HS-5 (cell line): ENCODE measurements at regions not wholly inside any gene's neighbourhood (a gene's known extent, or its start where the extent isn't known, plus 50 kb on each side); places are given as distances from the start of the nearest gene placed in this dataset.

ENCODE experiments used
- DNase-seq: peaks from one replicate; pipeline ENCODE4 v3.0.0-alpha.2; 2012; ENCODE audit warnings: low read depth

DNA sequence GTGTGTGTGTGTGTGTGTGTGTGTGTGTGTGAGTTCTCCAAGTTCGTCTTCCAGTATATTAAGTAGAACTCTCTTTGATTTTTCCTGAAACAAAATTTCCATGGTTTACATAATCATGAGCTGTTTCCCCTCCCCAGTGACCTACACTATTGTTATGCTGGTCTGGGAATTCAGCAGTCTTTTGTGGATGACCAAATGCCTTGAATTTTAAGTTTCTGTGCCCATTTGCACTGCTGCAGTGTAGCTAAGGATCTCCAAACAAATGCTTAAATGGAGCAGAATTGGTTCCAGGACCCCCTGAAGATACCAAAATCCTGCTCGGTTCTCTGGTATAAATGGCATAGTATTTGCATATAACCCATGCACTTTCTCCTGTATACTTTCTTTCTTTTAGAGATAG is 77.2 kb upstream of the SLC34A2 start:
- no peak for DNase-seq

DNA sequence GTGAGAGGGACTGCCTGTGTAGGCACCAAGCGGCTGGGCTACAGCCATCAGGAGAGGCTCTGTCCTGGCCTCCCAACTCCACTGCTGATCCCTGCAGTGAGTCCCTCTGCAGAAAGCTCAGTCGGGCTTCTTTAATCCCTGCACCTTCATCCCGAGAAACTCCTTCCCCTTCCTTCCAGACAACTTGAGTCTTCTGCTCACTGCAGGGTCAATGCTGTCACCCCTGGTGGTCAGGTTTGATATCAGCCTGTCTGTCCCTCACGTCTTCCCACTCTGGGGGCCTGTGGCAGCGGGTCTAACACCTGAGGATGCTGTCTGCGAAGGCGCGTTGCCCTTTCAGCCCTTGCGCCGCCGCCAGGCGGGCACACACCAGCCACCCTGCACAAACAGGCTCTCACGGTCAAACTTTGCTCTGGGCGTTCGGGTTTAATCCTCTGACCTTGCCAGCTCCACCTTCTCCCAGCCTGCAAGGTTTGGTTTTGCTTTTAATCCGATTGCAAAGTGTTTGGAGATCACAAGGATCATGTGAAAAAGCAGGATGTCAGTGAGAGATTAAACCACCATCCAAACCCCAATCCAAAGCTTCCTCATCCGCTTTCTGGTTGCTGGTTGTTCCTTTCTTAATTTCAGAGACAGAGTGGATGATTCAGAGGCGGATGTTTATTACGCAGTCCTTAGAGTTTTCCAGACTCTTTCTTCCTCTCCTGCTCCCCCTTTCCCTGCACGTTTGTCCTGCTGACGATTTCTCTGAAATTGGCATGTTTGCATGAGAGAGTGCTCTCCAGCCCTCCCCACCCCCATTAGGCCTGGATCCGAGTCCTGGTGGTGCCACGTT is 74.8 kb upstream of the SLC34A2 start:
- no peak for DNase-seq

DNA sequence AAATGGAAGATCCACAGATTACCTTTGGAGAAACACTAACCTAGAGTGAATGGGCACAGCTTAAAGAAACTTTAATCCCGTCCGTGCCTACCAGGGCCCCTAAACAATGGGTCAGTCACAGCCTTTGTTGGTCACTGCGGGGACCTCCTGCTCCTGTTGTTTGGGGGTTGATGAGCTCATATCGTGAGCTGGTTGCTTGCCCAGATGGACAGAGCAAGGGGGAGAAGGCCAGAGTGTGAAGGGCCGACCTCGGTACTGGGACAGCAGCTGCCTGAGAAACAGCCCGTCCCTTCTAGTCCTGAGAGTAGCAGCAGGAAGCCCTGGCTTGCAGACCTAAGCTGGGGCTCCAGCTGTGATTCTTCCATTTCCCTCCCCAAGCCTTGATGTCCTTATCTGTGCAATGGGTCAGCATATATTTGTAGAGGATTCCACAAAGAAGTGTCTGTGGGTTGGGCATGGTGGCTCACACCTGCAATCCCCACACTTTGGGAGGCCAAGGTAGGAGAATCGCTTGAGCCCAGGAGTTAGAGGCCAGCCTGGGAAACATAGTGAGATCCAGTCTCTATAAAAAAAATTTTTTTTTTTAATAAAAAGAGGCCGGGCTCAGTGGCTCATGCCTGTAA is 69.6 kb upstream of the SLC34A2 start:
- no peak for DNase-seq

DNA sequence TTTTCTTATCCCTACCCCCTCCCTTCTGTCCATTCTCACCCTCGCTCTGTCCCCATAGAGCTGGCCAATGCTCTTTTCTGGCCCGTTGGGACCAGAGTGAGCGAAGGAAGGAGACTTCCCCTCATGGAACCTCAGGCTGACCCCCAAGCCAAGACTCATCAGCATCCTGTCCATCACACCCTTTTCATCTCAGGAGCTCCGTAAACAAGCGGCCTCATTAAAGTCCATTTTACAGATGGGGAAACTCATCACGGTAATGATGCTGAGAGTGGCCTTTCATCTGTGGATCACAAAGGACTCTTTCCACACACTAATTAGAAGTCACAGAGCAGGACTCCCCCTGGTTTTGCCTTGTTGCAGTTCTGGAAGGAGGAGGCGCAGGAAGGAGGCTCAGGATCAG is 67.4 kb upstream of the SLC34A2 start:
- DNase-seq = no peak

DNA sequence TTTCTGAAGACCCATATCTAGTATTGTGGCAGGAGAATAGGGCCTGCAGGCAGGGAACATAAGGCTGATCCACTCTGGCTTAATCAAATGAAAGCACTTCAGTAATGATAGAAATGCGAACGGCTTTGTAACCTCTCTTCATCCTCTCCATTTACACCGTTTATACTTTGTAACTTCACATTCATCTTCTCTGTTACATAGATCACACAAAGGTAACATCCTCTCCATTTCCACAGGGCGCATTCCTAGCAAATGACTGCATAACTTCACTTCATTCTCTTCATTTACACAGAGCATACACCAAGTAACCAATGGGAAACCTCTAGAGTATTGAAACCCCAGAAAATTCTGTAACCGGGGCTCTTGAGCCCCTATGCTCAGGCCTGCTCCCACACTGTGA is 65.5 kb upstream of the SLC34A2 start:
- no peak for DNase-seq

DNA sequence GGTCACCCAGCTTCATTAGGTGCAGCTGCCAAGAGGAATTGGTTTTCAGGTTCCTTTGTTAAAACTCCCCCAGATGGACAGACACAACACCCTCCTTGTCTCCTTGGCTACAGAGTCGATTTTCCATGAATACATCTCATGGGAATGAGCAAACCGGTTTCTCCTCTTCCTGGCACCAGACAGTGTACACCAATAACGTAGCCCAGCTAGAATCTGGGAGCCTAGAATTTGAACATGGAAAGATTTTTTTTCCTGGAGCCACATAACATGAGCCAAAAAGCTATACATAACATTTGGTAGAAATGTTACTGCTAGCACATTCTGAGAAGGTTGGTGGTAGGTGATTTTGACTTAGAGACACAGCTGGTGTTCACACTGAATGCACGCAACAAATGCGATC is 62.9 kb upstream of the SLC34A2 start:
- DNase-seq = no peak
